Right kidney (tissue), 1 donor: ENCODE measurements at regions not wholly inside any gene's neighbourhood (a gene's known extent, or its start where the extent isn't known, plus 50 kb on each side); places are given as distances from the start of the nearest gene placed in this dataset.
"Not testable (repeated sequence)": the region's sequence is repeated elsewhere in the genome, so short reads cannot be mapped to it uniquely, and the experiment has no call there.

Experiments used
- DNase-seq: peaks from one replicate; pipeline ENCODE4 v3.0.0-alpha.2; 2016

DNA sequence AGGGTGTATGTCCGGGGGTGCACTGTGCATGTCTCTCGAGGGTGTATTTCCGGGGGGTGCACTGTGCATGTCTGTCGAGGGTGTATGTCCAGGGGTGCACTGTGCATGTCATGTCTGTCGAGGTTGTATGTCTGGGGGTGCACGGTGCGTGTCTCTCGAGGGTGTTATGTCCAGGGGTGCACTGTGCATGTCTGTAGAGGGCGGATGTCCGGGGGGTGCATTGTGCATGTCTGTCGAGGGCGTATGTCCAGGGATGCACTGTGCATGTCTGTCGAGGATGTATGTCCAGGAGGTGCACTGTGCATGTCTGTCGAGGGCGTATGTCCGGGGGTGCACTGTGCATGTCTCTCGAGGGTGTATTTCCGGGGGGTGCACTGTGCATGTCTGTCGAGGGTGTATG, 249.8 kb upstream of the MYT1L start:
- DNase-seq: not testable (repeated sequence)

DNA sequence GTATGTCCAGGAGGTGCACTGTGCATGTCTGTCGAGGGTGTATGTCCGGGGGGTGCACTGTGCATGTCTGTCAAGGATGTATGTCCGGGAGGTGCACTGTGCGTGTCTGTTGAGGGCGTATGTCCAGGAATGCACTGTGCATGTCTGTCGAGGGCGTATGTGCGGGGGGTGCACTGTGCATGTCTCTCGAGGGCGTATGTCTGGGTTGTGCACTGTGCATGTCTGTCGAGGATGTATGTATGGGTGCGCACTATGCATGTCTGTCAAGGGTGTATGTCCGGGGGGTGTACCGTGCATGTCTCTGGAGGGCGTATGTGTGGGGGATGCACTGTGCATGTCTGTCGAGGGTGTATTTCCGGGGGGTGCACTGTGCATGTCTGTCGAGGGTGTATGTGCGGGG, 249.3 kb upstream of the MYT1L start:
- no peak for DNase-seq

DNA sequence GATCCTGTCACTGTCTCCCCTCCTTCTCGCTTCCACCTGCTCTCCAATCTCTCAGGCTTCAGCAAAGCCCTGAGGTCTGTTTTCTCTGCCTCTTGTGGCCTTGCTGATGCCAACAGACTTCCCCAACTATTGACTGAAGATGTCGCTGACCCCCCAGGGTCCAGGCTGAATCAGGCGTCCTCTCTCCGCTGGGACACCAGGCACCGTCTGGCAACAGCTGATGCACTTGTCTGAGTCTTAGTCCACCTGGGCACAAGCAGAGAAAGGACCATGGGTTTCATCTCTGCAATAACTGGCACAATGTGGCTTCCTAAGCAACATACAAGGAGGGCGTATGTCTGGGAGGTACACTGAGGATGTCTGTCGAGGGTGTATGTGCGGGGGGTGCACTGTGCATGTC, 248.7 kb upstream of the MYT1L start:
- no peak for DNase-seq

DNA sequence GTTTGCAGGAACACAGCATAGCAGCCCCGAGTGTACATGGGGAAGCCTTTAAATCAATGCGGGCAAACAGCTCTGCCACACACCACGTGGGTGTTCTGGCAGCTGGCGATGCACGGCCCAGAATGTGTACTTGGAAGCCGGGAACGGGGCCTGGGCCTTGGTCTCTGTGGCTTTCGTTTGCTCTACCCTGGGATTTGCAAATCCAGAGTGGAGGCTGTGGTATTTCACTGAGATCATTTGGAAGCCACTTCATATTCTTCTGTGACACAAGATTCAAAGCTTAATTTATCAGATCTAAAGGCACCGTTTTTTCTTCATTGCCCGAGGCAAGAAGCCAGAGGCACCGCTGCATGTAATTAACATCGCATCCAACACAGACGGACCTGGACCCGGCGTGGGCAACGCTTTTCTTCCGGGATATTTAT, 246.3 kb upstream of the MYT1L start:
- DNase-seq: no peak

DNA sequence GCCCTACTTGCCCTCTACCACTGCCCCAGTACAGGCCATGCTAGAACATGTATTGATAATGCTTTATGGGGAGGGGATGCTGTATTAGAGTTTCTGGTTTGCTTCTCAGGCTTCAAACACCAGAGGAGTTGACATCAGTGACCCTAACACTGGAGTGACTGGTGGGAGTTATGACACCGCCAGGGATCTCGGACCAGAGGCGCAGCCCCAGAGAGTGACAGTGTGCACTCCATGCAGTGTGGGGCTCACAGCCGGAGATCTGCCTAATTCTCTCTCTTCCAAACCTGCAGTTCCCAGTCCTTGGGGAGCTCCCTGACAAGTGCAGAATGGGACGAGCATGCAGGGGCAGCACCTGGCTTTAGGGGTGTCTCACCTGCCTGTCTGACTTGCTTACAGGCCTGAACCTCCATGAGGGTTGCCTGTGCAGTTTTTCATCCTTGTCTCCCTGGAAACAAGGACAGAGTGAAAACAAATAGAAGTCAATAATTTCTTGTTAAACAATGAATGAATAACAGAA, 244.9 kb upstream of the MYT1L start:
- no peak for DNase-seq

DNA sequence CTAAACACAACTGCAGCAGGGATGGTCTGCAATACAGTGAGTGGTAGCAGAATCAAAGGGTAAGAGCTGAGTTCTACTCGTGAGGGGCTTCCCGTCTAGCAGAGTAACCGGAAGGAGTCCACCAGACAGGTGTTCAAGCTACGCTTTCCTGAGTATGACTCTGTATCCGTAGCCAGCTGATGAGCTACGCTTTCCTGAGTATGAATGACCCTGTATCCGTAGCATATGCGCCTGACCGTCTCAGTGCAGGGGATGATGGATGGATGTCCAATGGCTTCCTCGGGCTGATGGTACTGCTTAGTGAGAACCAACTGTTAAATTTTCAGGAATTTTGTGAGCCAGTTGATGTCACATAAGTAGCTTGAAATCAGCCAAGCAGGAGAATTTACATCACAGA, 244.1 kb upstream of the MYT1L start:
- DNase-seq: no peak

DNA sequence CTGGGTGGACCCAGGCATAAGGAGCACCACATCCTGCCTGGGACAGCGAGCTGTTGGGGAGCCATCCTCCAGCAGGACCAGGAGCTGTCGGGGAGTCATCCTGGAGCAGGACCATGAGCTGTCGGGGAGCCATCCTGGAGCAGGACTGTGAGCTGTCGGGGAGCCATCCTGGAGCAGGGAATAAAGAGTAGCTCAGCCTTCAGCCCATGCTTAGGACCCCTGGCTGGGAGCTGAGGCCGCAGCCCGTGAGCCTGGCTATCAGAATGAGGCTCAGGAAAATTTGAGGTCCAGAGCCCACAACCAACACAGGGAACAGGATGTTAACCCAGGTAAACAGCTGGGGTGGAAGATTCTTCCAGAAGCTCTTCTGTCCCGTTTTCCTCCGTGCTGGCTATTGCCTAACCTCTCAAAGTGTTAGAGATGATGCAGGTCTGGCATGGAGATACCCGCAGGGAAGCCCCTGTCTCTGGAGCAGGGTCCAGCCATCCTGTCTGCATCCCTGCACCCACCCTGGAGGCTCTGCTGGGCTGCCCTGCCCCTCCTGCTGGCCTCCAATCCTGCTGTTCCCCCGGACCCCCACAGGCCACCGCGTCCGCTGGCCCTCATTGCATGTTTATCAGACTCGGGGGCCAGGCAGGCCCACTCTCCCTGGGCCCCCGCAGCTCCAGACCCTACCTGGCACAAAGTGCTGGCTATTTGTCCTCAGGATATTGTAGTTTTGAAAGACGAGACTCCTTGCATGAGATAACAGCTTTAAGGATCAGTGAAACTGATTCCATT, 243.5 kb upstream of the MYT1L start:
- no peak for DNase-seq

DNA sequence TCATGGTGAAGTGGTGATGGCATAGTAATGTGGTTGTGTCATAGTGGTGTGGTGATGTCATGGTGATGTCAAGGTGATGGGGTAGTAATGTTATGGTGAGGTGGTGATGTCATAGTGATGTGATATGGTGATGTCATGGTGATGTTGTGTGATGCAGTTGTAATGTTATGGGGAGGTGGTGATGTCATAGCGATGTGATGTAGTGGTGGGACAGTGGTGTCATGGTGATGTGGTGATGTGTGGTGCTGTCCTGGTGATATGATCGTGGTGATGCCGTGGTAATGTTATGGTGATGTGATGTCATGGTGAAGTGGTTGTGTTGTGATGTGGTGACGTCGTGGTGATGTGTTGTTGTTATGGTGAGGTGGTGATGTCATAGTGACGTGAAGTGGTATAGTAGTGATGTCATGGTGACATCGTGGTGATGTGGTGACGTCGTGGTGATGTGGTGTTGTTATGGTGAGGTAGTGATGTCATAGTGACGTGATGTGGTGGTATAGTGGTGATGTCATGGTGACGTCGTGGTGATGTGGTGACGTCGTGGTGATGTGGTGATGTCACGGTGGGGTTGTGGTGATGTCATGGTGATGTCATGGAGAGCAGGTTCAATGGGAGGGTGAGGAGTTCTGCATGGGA, 242.7 kb upstream of the MYT1L start:
- no peak for DNase-seq

DNA sequence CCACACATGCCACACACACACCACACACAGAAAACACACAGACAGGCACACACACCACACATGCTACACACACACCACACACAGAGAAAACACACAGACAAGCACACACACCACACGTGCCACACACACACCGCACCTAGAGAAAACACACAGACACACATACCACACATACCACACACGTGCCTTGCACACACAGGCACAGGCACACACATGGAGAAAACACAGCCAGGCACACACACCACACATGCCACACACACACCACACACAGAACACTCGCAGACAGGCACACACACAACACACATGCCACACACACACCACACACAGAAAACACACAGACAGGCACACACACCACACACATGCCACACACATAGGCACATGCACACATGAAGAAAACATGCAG, 242.1 kb upstream of the MYT1L start:
- DNase-seq: no peak

DNA sequence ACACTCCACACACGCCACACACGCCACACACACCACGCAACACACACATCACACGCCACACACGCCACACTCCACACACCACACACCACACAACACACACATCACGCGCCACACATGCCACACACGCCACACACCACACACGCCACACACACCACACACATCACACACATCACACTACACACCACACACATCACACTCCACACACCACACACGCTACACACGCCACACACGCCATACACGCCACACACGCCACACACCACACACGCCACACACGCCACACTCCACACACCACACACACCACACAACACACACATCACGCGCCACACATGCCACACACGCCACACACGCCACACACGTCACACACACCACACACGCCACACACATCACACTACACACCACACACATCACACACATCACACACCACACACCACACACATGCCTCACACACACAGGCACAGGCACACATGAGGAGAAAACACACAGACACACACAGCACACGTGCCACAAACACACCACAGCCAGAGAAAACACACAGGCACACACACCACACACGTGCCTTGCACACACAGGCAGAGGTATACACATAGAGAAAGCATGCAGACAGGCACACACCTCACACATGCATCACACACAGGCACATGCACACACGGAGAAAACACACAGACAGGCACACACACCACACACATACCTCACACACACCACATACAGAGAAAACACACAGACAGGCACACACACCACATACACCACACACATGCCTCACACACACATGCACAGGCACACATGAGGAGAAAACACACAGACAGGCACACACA, 241.5 kb upstream of the MYT1L start:
- DNase-seq: no peak

DNA sequence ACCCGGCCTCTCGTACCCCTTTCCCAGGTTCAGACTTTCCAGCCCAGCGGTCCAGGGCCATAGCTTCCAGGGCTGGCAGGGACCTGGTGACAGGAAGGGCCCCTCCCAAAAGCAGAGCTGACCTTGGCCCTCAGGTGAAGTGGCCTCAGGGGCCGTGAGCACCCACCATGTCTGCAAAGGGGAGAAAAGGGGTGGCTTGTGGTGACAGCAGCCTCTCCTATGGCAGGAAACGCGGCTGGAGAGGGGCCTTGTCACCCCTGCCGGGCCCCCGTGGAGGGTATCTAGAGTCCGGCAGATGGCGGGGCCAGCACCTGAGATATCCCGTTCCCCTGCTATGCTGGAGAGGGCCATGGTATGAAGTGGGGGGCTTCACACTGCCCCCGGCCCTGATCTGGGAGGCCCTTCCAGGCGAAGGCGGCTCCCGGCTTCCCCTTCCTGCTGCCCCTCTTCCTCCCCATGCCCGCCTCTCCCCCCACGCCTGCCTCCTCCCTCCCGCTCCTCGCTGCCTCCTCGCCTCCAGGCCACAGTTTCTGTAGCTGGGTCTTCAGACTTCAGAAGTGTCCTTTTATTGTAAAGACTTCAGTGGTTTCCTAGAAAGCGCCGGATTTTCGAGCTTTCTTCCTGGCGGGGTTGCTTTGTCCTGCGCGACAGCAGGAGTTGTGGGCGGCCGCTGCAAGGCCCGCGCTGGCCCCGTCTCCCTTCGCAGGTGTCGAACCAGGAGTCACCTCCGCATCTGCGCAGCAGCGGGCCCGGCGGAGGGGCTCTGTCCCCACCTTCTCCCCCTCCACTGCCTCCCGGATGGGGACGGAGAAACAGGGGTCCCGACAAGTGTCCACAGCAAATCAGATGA, 240.5 kb upstream of the MYT1L start:
- no peak for DNase-seq

DNA sequence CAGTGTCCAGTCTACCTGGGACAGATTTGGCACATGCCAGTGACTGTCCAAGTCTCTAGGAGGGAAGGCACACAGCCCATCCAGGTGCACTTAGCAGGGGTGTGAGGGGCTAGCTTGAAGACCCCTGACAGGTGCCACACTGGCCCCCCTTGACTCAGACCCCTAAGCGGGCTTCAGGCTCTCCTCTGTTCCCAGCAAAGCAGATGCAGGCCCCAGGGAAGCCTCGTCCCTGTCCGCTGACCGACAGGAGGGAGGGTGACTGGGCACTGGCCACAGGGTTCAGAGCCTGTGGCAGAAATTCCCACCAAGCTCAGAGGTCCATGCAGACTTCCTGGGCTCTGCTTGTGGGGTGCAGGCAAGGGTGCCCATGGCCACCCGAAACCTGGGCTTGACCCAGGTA, 239.8 kb upstream of the MYT1L start:
- DNase-seq: no peak

DNA sequence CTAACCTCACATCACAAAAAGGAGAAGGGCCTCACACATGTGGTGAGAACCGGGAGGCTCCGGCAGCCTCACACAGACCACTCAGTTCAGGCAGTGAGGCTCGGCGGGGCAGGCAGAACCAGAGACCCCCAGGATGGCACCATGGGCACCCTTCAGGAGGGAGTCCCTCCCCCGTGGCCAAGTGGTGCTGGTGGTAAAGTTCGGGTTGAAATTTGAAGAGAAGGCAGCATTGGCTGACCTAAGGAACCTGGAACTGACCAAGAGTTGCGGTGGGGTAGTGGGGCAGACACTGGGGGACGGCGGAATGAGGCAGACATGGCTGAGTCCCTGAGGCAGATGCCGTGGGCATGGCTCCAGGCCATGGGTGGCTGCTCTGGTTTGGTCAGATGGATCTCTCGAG, 239.3 kb upstream of the MYT1L start:
- no peak for DNase-seq

DNA sequence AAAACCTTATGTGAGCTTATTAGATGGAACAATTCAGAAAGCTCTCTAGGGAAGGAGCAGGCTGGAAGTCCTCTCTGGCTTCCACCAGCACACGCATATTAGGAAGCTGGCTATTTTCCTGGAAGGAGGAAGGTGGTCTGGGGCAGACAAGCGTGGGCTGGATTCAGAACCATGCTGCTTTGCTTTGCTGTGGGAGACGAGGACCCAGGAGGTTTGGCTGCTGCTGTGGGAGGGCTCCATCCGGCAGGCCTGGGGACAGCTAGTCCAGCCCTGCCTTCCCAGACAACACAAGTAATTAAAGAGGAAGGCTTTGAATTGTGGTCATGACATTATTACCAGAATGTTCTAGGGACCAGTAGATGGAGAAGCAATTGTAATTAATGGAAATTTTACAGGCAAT, 238.8 kb upstream of the MYT1L start:
- DNase-seq: no peak

DNA sequence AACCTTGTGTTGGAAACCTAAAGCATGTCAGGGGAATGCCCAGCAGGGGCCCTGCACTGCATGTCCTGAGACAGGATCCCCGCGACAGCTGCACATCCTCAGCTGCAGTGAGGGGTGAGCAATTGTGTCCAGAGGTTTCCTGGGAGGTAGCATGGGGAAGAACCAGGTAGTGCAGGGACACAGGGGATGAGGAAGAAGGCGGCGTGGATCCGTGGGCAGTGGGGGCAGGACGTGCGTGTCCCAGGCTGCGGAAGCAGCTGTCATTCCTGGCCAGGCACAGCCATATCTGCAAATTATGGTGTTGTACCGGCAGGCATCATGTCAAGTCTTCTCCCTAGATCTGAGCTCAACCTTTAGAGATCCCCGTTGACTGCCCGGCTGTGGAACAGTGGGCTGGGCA, 238.2 kb upstream of the MYT1L start:
- DNase-seq: no peak

DNA sequence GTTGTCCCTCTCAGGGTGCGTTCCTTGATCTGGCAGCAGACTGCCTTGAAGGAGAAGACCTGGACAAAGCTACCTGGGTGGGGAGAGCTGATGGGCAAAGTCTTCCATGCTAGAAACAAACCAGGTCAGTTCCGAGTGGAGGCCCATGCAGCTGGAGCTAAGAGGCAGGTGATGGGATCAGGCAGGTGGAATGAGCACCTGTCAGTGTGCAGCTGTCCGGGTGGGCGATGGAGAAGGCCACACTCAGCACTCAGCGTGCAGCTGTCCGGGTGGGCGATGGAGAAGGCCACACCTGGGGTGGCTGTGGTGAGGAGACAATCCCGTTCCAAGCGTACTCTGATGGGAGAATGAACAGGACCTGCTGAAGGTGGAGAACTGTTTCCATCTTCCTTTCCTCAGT, 237.3 kb upstream of the MYT1L start:
- DNase-seq: no peak

DNA sequence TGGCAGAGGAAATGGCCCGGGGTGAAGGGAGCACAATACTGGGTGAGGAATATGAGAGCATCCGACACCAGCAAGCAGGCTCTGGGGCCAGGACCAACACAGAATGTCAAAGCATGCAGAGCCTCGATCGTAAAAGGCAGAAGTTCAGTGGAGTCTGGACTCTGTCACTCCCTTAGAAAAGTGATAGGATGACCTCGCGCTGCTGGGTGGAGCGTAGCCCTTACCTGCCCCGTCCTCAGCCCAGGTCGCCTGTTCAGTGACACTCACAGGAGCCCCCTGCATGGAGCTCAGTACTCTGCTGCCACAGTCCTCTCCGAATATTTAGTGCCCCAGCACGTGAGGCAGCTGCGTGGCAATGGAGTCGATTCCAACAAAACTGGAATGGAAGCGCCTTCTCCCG, 236.7 kb upstream of the MYT1L start:
- DNase-seq: no peak

DNA sequence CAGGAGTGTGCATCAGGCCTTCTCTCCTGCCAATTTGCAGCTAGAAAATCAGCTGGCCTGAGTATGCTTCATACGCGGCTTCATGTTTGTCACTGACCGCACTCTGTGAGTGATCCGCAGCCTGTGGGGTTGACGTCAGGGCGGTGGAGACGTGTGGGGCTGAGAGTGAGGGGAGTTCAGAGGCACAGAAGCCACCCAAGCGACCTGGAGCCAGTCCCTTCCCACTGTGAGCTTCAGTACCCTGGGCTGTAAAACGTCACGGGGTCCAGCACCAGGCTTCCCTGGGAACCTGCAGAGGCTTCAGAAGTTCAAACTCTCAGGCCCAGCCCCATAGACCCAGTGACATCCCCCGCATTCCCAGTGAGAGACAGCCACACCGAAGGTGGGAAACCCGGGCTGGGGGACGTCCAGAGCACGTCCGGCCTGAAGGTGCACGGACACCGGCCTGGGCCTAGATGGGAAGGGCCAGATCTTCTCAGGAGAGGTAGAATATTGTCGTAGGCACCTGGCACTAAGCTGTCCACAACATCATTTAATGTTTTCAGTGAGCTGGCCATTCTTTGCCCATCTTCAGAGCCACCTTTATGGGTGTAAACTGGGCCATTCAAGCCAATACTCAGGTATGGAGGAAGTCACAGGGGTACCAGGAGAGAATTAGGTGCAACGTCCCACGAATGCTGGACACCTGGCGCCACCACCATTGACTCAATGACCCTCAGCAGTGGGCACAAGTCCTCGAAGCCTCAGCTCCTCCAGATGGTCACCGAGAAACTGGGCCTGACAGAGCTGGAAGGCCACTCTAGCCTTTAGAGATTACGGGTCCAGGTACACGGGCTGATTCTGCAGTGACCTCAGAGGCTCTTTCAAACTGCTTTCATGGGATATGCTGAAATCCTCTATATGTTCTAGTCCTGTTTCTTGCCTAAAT, 235.6 kb upstream of the MYT1L start:
- DNase-seq: no peak

DNA sequence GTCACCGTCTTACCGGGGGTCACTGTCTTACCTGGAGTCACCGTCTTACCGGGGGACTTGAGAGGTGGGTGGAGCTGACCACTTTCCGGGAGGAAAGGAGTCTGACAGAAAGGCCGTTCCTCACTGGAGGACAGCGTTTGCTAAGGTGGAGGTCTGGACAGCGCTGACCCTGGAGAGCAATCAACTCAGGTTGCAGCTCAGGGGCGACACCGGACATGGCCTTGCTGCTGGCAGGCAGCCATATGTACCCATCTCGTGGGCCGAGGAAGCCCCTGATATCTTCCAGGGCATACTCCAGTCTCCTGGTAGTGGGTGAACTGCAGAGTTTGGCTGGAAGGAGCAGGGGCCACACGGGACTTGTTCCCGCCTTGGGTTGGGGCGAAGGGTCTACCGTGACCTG, 234.6 kb upstream of the MYT1L start:
- DNase-seq: no peak

DNA sequence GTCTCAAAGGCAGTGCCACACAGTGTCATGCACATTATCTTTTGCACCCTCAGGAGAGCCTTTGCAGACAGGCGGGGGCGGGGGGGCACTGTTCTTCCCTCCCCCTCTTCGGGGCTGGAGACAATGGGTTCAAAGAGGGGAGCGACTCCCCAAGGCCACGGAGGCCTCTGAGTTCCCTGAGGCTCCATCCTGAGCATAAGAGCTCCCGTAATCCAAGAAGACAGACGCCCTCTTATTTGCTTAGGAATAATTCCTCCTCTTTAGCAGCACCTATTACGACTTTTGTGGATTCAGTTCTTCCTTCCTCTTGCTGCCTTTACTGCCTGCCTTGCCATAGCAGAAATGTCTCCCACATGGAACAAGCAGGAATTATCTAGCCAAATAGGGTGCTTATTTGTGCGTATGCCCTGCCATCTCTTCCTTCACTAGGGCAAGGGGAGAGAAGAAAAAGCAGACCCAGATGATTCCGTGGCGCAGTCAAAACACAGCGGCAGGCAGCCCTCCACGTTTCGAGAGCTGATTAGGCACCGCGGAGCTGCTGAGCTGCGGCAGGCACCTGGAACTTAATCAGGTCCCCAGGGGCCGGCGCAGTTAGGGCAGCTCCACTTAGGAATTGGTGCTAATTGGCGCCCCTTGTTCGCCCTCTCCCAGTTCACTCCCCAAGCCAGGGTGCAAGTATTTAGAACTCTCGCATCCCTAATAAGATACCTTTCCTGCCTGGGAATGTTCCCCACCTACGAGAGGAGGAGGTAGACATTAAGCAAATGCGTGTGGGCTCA, 233.4 kb upstream of the MYT1L start:
- no peak for DNase-seq
